GM18520 (cell line): ENCODE measurements at regions not wholly inside any gene's neighbourhood (a gene's known extent, or its start where the extent isn't known, plus 50 kb on each side); places are given as distances from the start of the nearest gene placed in this dataset.

ENCODE experiments used
- ATAC-seq: cut with Tn5 transposase; IDR thresholded peaks from one replicate; pipeline ENCODE4 v1.9.1; 2021; ENCODE audit not compliant: unreplicated experiment

- ATAC-seq: no peak
Measured at GRCh38 chr11:109553284-109553683, 131.3 kb downstream of the C11orf87 start.

GRCh38 chr11:109554951-109555350 lies 133.0 kb downstream of the C11orf87 start:
- no peak for ATAC-seq

DNA sequence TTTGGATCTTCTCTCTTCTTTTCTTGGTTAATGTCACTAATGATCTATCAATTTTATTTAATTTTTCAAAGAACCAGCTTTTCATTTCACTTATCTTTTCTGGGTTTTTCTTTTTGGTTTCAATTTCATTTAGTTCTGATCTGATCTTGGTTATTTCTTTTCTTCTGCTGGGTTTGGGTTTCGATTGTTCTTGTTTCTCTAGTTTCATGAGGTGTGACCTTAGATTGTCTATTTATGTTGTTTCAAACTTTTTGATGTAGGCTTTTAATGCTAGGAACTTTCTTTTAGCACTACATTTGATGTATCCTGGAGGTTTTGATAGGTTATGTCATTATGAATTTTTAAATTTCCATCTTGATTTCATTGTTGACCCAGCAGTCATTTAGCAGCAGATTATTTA lies 142.3 kb downstream of the C11orf87 start:
- ATAC-seq: no peak

DNA sequence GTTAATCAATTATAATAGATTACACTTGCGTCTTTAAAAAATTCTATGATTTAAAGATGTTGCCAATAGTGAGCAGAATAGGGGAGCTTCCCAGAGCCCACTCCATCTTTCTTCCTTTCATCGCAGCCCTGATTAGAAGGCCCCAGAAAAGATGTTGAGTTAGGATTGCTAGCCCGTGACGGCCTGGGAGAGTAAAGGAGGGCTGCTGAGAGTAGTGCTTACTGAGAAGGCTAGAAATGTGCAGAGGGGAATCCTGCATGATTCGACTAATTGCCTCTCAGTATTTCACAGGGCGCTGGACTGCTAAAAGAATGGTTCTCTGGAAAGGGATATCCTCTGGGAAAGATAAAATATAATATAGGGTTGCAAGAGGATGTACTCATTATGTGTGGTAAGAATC lies 160.5 kb downstream of the C11orf87 start:
- no peak for ATAC-seq

DNA sequence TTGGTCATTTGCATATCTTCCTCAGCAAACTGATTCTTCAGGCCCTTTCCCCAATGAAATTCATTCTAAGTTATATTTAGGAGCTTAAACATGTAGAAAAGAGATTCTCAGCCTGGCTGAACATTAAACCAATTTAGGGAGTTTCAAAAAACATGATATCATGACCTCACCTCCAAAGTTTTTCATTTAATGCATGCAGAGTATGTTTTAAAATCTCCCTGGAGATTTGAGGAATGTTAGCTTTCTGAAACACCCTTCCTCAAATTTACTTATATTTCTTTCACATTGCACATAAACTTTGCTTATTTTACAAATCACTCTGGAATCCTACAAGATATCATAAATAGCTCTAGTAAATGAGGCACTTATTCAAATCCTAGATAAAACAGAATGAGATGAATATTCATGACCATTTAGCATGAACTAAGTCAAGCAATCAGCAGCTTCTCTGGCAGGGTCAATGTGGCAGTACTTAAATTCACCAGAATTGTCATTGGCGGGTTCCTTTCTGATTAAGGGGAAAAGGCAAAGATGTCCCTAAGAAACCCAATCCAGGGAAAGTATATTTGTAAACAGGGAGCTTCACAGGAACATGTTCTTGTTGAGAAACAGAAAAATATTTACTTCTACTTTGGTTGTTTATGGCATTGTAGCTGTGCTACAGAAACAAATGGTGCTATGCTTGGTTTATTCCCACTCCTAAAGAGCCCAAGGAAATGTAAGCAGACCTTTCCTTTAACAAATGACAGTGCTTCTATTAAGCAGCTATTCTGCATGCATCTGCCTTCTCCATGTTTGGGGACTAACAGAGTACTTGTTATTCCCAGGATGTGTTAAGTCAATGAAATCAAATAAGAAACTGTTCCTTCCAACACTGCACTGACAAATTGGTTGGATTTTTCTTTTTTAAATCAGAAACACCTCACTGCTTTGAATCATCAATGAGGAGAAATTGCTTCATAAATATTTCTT lies 162.3 kb downstream of the C11orf87 start:
- no peak for ATAC-seq

DNA sequence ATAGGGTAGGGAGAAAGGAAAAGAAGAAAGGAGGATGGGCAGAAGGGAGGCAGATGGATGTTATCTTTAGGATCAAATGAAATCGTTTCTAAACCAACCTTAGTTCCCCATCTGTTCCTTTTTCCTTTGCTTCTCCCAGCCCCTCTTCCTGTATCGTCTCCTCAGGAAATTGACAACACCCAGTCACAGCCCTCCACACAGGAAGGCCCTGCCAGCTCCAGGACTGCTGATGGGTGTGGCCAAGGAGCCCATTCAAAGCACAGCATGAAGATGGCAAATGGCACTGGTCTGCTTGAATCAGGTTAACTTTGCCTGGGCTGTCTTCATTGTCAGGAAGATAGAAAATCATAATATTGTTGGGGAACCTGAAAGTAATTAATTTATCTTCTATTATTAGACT lies 164.8 kb downstream of the C11orf87 start:
- no peak for ATAC-seq

DNA sequence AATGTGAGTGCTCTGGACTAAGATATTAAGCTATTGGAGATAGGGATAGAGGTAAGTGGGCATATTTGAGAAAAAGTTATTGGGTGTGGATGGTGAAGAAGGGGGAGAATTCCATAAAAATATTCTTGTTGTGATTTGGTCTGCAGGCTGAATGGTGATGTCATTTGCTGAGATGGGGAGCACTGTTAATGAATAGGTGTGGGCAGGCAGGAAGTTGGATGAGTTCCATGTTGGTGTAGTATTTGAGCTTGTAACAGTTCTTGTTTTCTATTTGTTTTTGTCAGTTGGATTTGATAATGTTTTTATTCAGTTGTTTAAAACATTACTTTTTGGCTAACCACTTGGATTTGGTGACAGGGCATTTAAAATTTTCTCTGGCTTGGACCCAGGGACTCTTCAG lies 168.8 kb downstream of the C11orf87 start:
- no peak for ATAC-seq

DNA sequence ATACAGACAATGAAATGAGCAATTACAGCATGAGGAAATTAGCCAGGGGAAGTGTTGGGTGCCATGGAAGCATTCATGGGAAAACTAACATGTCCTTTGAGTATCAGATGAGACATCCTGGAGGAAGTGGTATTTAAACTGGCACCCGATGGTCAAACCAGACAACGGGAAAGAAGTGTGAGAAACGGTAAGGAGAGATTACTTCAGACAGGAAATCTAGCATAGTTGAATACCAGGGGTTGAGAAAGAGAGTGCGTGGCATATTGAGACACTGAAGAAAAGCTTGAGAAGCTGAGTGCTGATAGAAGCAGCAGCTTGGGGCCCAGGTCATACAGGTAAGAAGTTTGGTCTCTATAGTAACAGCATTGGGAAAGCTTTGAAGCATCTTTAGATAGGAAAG lies 175.3 kb downstream of the C11orf87 start:
- no peak for ATAC-seq

- ATAC-seq: no peak
Measured at GRCh38 chr11:109604481-109605400, 182.8 kb downstream of the C11orf87 start.

- no peak for ATAC-seq
Measured at GRCh38 chr11:109606256-109606655, 184.3 kb downstream of the C11orf87 start.

DNA sequence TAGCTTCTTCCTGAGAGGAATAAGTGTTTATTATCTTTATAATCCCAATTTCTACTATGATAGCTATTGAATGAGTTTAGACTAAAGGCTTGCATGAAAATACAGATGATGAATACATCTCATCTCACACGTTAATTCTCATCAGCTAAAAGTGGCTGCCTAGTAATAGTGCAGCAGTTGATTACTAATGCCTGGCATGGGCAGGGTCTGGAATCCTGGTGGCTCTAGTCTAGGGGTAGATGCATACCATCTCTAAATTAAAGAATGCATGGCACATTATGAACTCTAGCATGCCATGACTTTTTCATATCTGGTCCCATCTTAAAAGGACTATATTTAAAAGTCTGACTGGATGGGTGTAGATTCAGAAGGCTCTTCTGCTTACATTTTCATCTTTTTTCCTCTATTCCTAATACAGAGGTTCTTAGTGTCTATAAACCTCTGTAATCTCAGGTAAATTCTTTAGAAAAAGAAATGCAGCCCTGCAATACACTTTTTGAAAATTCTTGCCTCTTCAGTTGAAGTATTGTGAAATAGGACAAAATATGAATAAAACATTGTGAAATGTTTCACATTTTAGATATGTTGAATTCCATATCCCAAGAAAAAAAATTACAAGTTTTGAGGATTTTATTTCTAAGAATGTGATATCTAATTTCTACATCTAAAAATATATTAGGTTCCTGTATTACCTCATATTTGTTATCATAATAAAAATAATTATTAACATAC lies 187.6 kb downstream of the C11orf87 start:
- ATAC-seq: no peak

- no peak for ATAC-seq
Measured at GRCh38 chr11:109612496-109612895, 190.5 kb downstream of the C11orf87 start.

DNA sequence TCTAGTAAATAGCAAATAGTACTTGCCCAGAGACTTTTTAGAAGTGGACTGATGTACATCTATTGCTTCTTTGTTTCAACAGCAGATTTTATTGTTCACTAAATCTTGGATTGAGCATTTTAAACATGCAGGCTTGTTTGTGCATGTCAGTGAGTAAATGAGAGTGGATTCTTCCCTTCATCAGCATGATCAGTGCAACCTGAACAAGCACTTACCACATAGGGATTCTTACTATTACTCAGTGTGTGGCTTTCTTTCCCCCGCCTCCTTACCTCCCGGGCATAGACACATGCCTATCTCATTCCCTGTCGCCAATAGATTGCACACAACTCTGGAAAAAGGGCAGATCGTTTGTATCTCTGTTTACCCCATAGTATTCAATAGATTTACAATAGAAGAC lies 197.5 kb downstream of the C11orf87 start:
- ATAC-seq: no peak

- no peak for ATAC-seq
Measured at GRCh38 chr11:109629734-109630133, 207.7 kb downstream of the C11orf87 start.

DNA sequence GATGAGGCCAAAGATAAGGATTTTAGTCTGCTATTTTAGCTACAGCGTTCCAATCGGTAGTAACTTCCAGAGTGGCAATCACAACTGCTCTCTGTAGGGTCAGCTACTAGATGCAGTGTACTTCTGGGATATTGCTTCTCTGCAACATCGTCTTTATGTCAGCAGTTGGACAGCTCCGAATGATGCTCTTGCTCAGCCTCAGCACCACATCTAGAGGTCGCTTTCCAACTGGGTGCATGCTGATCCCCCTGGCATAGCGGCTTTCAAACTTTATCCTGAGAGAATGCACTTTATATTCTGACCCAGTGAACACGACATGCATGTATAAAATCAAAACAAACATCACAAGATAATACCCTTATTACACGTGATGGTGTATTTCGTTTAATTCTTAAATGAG lies 219.6 kb downstream of the C11orf87 start:
- no peak for ATAC-seq

DNA sequence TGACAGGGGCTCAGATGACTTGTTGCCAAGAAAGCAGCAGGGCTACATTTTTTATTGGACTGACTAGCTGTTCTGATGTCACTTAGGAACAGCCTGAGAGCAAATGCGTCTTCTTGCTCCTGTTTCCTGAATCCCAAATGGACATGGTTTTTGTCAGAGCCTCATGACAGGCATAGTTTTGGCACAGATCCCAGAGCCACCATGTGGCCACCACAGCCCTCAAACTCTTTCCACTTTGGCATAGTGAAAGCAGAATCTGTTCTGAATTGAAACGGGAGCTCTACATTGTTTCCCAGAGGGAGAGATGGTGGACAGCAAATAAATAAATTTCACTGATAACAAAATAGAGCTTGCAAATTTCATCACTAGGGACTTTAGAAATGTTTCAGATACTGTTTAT lies 222.2 kb downstream of the C11orf87 start:
- ATAC-seq: no peak

- no peak for ATAC-seq
Measured at GRCh38 chr11:109648804-109649203, 226.8 kb downstream of the C11orf87 start.

- ATAC-seq: no peak
Measured at GRCh38 chr11:109654091-109654490, 232.1 kb downstream of the C11orf87 start.

GRCh38 chr11:109658190-109658589 lies 236.2 kb downstream of the C11orf87 start:
- ATAC-seq: no peak

- no peak for ATAC-seq
Measured at GRCh38 chr11:109667719-109668118, 245.7 kb downstream of the C11orf87 start.
